HG03442 (cell line): ENCODE measurements at regions not wholly inside any gene's neighbourhood (a gene's known extent, or its start where the extent isn't known, plus 50 kb on each side); places are given as distances from the start of the nearest gene placed in this dataset.
"Not testable (repeated sequence)": the region's sequence is repeated elsewhere in the genome, so short reads cannot be mapped to it uniquely, and the experiment has no call there.

ENCODE experiments used
- ATAC-seq: cut with Tn5 transposase; IDR thresholded peaks from one replicate; pipeline ENCODE4 v1.9.1; 2021; ENCODE audit warnings: mild to moderate bottlenecking, moderate library complexity; ENCODE audit not compliant: unreplicated experiment

DNA sequence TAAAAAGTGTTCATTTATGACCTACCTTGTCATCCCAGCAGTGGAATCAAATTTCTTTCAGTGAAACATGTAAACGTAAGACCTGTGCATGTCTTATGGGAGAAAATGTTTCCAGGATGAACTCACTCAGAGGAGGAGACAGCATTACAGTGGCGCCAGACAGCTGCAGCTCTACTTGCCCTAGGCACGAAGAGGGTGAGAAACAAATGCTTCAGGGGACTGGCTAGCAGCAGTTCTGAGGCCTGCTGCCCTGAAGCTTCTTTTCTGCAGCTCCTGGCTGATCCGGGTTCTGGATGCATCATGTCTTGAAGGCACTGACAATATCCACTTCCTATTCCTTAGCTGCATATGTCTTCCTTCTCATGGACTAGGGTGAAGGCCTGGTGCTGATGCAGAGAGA is 120.2 kb downstream of the QRSL1 start:
- ATAC-seq = no peak

DNA sequence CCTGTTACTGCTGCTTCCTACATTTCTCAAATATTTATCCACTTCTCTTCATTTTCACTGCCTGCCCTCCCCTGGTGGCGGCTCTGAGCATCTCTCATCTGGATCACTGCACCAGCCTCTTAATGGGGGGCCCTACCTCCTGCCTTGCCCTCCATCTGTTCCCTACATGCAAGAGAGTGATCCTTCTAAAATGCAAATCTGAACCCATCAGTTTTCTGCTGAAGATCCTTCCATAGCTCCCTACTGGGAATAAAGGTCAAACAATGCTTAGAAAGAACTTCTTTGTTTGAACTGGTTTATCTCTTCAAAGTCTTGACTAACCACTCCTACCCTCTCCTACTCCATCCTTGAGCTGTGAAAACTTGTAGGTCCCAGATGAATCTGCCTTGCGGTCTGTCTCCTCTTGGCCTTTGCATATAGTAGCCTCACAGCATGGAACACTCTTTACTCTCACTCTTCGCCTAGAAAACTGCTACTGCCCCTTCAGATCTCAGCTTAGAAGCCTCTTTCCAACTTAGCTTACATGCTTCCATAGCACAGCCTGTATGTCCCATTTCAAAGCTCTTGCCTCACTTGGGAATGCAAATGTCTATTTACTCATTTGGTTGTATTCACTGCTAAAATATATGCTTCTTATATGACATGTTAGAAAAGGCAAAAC is 119.3 kb downstream of the QRSL1 start:
- no peak for ATAC-seq

DNA sequence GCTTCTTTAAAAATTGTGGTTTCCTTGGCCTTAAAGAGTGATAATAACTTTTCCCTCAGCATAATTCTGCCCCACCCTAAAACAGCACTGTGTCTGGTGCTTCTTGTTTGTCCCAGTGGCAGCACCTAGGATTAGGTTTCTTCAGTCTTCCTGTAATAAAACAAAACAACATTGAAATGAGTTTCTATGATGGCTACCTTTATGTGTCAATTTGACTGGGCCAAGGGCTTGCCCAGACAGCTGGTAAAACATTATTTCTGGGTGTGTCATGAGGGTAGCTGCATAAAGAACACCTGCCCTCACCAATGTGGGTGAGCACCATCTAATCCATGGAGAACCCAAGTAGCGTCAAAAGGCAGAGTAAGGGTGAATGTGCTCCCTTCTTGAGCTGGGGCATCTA is 117.8 kb downstream of the QRSL1 start:
- no peak for ATAC-seq

DNA sequence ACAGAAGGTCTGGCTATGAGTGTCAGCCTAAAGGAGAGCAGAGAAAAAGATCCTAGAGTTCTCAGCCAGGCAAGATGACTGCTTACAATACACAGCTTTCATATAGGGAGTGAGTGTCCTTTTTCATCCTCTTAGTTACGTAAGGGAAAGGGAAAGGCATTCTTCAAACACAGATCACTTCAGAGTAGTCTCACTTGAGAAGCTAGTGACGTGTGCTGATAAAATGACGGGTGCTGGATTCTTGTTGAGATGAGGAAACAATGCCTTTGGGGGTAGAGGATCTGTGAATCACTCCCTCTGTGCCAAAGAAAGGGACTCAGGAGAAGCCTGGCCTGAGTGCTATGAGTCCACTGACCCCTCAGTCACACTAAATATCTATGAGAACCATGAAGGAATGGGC is 117.3 kb downstream of the QRSL1 start:
- ATAC-seq = no peak

DNA sequence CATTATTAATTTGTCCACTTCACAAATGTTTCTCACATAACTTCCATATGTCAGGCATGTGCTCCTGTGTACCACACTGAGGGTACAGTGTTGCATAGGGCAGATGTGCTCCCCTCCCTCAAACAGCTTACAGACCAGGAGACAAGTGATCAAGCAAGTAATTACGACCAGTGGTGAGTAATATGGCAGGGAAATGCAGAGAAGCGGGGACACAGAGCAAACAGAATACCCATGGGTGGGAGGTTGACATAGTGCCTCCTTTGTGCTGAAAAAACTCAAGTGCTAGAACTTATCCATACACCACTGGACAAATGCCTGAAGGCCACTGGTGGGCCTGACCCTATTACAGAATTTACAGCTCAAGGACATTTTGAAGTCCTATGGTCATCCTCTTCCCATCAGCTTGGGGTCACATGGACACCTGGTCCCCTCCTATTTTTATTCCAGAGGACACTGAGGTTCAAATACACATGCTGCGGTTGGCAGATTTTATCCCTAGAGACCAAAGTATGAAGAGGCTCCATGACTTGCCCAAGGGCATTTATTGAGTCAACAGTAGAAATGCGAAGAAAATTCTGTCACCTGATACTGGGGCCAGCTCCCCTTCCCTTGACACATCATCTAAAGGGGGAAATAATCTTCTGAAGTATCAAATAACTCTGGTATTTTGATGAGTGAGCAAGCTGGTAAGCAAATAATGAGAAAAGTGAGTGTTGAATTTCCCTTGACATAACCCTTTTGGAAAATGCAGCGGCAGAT is 116.6 kb downstream of the QRSL1 start:
- ATAC-seq = no peak

DNA sequence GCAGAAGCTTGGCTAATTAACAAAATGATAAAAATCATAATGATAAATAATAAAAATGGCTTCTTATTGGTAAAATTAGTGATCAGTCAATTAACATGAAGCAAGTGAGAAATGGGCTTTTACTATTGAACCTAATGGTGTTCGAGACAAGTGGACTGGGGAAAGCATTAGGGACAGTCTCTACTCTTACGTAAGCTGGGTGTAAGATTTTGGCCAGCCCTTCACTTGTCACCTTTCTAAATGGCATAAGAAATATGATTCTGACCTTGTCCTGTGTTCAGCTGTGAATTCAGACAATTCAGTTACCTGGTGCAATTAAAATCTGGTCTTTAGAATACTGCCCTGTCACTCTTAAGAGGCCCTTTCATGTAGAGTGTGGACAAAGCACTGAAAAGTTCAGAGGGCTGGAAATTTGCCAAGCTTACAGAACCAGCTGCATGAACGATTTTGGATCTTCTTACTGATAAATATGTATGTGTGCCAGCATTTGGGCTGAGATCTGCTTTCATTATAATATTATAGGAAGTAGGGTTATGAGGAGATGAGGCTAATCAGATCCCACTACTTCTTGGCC is 115.9 kb downstream of the QRSL1 start:
- no peak for ATAC-seq

DNA sequence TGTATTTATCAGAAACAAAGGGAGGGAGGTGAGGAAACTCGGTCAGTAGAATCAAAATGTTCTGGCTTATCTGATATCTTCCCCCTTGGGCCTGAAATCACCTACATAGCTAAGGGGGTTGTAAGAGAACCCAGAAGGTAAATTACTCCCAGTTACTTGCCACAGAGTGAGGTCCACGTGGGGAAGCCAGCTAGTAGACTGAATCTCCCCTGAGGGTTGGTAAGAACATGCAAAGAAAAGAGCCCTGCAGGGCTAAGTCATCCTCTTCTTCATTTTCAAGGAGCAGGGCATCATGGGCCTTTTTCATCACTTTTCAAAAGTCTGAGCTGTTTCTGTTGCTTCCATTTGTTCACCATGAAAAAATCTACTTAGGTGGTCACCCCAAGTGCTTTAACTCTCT is 115.4 kb downstream of the QRSL1 start:
- no peak for ATAC-seq

DNA sequence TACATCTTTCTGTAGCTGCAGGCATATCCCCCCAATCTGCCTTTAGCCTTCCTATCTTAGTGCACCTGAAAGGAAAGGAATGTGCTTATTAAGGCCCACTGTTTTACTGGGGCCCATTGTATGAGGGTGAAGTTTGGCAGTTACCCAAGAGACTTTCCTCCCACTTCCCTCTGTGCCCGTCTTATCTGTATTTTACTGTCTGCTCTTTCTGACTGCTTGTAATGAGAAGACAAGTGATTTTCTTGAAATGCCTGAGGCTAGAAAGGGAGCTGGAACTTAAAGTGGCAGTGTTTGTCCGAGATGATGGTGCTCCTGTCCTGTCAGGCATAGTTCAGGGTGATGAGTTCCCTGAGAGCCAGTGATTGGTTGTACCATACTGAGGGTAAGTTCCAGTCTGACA is 114.7 kb downstream of the QRSL1 start:
- ATAC-seq = not testable (repeated sequence)

DNA sequence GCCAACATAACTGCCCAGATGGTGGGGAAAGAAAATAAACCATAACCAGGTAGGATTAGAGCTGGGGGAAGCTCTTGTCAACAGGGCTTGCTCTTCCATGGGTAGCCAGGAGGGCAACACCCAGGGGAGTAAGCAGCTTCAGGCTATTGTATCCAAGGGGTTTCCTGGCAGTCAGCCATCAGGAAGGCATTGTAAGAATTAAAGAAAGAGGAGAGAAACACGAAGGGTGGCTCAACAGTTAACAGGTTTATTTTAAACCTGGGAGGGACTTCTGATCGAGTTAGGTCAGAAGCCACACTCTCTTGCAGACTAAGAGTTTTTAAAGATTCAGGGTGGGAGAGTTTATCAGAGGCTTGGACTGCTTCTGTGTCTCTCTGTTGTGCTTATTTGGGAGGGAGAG is 114.2 kb downstream of the QRSL1 start:
- no peak for ATAC-seq

DNA sequence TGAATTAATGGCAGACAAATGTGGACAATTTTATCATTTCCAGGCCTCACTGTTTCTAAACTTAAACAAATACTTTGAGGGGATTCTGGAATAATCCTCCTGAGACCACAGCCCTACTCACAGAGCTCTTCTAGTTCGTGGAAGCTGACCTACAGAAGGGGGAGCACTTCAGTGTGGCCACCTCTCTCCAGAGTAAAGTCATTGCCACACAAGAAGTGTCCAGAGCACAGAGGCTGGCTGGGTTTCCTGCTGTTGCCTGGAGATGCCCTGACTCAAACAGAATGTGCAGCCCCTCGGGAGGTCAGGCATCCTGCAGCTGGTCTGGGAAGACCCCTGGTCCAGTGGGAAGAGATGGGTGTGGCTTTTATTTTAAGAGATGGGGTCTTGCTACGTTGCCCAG is 110.9 kb downstream of the QRSL1 start:
- ATAC-seq = no peak

DNA sequence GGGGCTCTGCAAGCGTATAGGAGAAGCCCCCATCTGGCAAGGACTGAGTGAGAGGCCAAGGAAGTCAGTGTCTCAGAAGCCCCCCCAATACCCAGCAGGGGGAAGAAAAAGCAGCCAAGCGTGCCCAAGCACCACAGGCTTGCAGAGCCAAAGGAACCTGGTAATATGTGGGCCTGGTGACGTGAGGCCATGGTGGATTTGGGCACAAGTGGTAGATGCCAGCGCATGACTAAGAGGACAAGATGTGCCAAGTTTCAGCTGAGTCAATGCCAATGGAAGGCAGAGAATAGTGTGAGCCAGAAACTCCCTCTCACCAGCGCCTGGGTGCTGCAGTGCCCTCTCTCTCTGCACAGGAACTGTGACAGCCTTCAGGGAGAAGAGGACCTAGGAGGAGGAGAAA is 110.0 kb downstream of the QRSL1 start:
- no peak for ATAC-seq

DNA sequence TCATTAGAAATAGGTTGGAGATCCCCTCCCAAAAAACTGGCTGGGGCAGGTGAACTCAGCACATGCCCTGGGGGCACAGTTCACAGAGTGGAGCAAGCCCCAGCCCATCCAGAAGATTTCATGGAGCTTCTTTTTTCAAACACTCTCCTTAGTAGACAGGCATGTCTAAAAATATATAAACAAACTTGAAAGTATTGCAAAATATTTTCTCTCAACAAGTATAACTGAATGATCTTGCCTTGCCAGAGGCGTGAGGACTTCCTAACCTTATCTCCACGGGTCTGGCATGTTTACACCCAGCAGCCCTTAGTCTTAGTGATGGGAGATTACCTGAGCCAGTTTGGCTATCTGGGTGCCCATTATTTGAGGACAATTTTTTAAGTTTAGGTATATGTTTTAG is 107.1 kb downstream of the QRSL1 start:
- no peak for ATAC-seq

DNA sequence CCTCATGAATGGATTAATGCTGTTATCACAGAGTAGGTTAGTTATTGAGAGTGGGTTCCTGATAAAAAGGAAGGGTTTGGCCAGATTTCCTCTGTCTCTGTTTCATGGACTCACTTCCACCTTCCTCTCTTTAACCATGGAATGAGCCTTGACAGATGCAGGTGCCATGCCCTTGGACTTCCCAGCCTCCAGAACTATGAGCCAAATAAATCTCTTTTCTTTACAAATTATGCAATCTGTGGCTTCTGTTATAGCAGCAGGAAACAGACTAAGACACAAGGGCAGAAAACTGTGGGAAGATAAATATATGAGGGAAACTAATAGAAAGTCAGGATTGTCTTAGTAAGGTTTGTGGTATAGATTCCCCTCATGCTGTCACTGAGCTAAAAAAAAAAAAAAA is 106.5 kb downstream of the QRSL1 start:
- ATAC-seq = no peak

DNA sequence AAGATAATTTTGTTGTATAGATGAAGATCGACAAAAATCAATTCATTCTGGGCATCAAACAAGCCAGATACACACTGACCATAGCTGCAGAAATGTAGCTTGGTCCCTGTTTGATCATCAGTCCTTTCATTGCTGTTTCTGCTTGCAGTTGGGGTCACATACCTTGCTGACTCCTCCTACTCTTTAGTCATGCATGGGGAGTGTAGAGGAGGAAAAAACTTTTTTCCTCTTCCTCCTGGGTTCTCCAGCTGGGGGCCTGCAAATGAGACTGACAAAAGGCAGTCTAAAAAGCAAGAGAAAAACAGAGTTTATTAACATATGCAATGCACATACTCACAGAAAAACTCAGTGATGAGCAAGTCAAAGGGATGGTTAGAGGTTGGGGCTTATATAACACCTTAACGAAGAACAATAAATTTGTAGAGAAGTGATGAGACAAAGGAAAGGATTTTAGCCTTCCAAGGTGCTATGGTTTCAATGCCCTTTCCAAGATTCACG is 105.8 kb downstream of the QRSL1 start:
- ATAC-seq = no peak

DNA sequence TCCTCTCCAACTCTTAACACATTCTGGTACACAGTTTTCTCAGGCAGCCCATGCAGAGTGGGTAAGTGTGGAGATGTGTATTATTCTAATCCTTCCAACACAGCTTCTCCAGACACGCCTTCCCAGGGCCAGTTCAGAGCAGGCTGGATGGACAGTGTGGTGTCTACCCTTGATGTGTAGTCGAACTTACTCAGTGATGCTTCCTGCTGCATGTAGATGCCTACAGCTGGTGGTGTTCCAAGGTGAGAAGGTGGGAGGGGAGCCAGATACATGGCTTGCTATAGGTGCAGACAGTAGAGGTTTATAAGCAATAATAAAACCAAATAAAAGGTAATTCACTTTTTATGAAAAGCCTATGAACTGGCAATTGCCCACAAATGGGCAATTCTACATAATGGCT is 104.0 kb downstream of the QRSL1 start:
- ATAC-seq = no peak

DNA sequence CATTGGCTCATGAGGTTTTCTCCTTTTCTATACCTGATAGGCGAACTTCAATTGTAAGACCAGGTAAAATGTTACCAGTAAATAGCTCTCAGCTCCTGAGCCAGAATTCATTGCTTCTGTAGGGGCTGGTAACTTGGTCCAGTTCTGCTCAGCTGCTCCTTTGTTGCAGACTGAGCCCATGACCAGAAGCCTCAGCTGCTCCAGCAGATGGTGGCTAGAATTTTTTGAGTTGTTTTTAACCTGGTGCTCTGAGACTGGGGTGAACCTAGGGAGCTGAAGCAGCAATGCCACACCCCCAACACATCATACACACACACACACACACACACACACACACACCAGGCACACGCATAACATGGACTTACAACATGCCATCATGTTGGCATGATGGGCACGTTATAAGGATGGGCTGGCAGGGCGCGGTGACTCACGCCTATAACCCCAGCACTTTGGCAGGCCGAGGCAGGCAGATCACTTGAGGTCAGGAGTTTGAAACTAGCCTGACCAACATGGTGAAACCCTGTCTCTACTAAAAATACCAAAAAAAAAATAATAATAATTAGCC is 103.1 kb downstream of the QRSL1 start:
- no peak for ATAC-seq

DNA sequence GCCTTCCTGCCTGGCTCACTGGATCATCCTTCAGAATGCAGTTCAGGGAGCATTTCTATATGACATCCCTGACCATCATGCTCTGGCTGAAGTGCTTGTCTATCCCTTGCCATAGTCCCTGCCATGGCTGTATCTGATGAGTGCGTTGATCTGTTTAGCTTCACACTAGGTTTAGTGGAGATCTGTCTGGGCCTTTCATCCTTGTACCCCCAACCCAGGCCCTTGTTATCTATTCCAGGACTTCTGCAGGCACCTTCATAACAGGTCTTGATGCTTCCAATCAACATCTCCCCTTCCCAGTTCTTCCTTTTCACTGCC is 102.4 kb downstream of the QRSL1 start:
- ATAC-seq = no peak

DNA sequence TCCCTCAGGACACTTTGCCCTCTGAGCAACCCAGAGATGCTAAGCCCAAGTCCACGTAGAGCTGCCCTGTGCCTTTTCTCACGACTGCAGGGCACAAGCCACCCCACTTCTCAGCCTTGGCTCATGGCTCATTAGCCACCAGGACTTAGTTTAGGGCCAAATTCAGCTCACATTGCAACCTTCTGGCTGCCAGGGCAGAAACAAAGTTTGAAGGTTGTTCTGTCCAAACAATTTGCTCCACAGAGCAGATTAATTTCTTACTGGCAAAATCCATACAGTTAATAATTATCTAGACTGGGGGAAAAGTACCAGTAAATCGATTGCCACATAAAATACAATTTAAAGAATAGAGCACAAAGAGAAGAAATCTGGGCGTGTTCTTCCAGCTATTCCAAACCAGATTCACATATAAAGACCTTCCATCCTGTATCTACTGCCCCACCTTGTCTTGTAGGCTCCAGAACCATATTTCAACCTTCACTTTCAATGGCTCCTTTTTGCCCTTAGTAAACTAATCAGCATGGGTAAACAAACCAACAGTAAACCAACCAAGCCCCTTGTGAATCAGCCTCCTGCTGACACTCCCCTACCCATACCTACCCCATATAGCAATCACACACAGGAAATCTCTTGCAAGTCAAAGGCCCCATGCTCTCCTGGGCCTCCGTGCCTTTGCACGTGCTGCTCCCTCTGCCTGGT is 101.9 kb downstream of the QRSL1 start:
- ATAC-seq = no peak

DNA sequence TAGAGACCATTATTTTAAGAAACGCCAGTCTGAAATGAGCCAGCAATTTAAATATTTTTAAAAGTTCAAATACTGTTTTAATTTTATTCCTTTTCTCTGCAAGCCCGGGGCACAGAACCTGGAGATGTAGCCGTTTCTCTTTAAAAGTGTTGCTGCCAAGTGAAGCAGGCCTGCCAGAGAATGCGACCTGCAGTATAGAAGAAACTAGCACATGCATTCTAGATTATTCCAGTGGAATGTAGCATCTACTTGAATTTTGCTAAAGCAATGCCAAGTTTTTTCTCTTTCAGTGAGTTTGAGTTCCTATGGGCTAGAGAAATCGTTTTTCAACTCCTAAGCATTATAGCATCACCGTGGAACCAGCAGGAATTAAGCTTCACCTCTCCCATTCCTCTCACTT is 101.3 kb downstream of the QRSL1 start:
- ATAC-seq = no peak

DNA sequence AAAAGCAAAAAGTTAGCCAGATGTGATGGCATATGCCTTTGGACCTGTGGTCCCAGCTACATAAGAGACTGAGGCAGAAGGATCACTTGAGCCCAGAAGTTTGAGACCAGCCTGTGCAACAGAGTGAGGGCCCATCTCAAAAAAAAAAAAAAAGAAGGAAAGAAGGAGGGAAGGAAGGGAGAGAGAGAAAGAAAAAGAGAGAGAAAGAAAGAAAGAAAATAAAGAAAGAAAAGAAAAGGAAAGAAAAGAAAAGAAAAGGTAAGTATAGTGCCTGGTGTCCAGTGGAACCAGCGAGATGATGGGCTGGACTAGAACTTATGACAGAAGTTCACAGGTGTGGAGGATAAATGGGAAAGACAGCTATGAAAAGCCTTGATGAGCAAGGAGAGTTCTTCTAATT is 100.9 kb downstream of the QRSL1 start:
- ATAC-seq = no peak

DNA sequence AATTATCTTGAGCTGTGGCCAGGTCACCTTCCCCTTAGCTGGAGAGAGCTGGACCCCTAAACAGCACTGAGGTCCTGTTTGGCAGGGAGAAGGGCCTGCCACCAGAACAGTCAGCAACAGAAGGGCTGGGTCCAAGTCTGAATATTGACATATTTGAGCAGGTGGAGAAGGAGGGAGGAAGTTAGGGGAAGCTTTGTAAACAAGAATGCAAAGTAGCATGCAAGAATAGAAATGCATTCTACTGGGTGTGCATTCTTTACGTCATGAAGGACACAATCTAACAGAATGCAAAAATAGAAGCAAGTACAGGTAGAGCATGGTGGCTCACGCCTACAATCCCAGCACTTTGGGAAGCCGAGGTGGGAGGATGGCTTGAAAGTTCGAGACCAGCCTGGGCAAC is 100.5 kb downstream of the QRSL1 start:
- no peak for ATAC-seq
